ENCODE measurements at regions not wholly inside any gene's neighbourhood (a gene's known extent, or its start where the extent isn't known, plus 50 kb on each side); places are given as distances from the start of the nearest gene placed in this dataset.

- FAIRE-seq (no peak), DNase-seq (ENCODE audit: low spot score) (no peak), ATAC-seq (no peak)
- H3K27ac ChIP-seq (ENCODE audit: extremely low read length, insufficient read depth, low read length): no peak overlapping the region
- no peak overlapping the region for H2AFZ ChIP-seq (ENCODE audit: low read length)
- H3K4me3 ChIP-seq (replicated peaks in 1 of 3; ENCODE audit: insufficient read depth in 1 of 3, low read depth in 2 of 3, low read length in 3 of 3): no peak overlapping the region
- H3K9ac ChIP-seq (ENCODE audit: insufficient read depth, low read depth, low read length): no peak overlapping the region
- H3K27me3 ChIP-seq (ENCODE audit: control insufficient read depth in 1 of 2, insufficient read depth in 2 of 2, low read length in 2 of 2): no peaks in the 10 kb centered on the region
- H3K9me3 ChIP-seq (ENCODE audit: low read length): peaks cover 38% of the 10 kb centered on the region
- in situ Hi-C loops (cut with HindIII; ENCODE audit: extremely low pct_ligation_motif_present, low pct_unique_long_range_greater_than_20kb): no loop called here
- intact Hi-C loops (cut with micrococcal nuclease; ENCODE audit: unreplicated experiment): no loop called here
- no peak overlapping the region for H3K4me2 ChIP-seq (ENCODE audit: low read depth, low read length)
- WGBS (ENCODE audit: low lambda C conversion rate): 2% methylated on average over 1 of the region's 1 CpG
- H4K20me1 ChIP-seq (ENCODE audit: insufficient read depth, low read length): no peaks in the 10 kb centered on the region
- POLR2A ChIA-PET: no interaction called here
- no peaks in the 10 kb centered on the region for H3K36me3 ChIP-seq (replicated peaks in 1 of 2; ENCODE audit: control insufficient read depth in 1 of 2, insufficient read depth in 2 of 2, low read length in 2 of 2)
- H3K4me1 ChIP-seq (ENCODE audit: insufficient read depth, low read length): no peaks in the 10 kb centered on the region
- BruUV-seq (replicated peaks): no TSS peak
- TF ChIP-seq ZNF709 (CRISPR knock-in tag; IDR thresholded peaks at IDR 0.05): no peak
- TF ChIP-seq ZNF687 (CRISPR knock-in tag; IDR thresholded peaks at IDR 0.05): no peak
- no peak for TF ChIP-seq PLSCR1 (CRISPR knock-in tag; IDR thresholded peaks at IDR 0.05; ENCODE audit: borderline replicate concordance)
- CTCF ChIA-PET (ENCODE audit: low intra/inter-chr PET ratio, low total read pairs): no interaction called here
- H3K79me2 ChIP-seq (ENCODE audit: insufficient read depth, low read length): no peaks in the 10 kb centered on the region
These were observed 1082.4 kb downstream of the CNTNAP5 start for GRCh38 chr2:125107446-125107845.

DNA sequence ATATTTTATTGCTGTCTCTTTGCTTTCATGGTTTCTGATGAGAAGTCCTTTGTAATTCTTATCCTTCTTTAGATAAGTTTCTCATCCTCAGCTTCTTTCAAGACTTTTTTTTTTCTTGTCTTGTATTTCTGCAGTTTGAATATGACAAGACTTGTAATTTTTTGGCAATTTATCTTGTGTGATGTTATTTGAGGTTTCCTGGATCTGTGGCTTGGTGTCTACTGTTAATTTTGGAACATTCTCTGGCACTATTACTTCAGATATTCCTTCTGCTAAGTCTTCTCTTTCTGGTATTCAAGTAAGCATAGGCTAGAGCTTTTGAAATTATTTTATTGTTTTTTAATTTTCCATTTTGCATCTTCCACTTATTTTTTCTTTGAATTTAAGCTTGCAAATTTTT lies 1083.2 kb downstream of the CNTNAP5 start:
- Histone ChIP-seq H3K4me1 (ENCODE audit: insufficient read depth, low read length) (no peaks in the 10 kb centered on the region), H3K36me3 (replicated peaks in 1 of 2; ENCODE audit: control insufficient read depth in 1 of 2, insufficient read depth in 2 of 2, low read length in 2 of 2) (no peaks in the 10 kb centered on the region), H2AFZ (ENCODE audit: low read length) (no peak overlapping the region), H4K20me1 (ENCODE audit: insufficient read depth, low read length) (no peaks in the 10 kb centered on the region), H3K27me3 (ENCODE audit: control insufficient read depth in 1 of 2, insufficient read depth in 2 of 2, low read length in 2 of 2) (no peaks in the 10 kb centered on the region), H3K79me2 (ENCODE audit: insufficient read depth, low read length) (no peaks in the 10 kb centered on the region), H3K4me2 (ENCODE audit: low read depth, low read length) (no peak overlapping the region), H3K9ac (ENCODE audit: insufficient read depth, low read depth, low read length) (no peak overlapping the region), H3K9me3 (ENCODE audit: low read length) (peaks cover 32% of the 10 kb centered on the region), H3K27ac (ENCODE audit: extremely low read length, insufficient read depth, low read length) (no peak overlapping the region), H3K4me3 (replicated peaks in 1 of 3; ENCODE audit: insufficient read depth in 1 of 3, low read depth in 2 of 3, low read length in 3 of 3) (no peak overlapping the region)
- ATAC-seq (no peak), FAIRE-seq (no peak), DNase-seq (ENCODE audit: low spot score) (no peak)
- CTCF ChIA-PET (ENCODE audit: low intra/inter-chr PET ratio, low total read pairs): no interaction called here
- POLR2A ChIA-PET: no interaction called here
- intact Hi-C loops (cut with micrococcal nuclease; ENCODE audit: unreplicated experiment): no loop called here
- in situ Hi-C loops (cut with HindIII; ENCODE audit: extremely low pct_ligation_motif_present, low pct_unique_long_range_greater_than_20kb): no loop called here
- BruUV-seq (replicated peaks): no TSS peak
- TF ChIP-seq HMG20B (CRISPR knock-in tag; conservative IDR thresholded peaks at IDR 0.05): no peak
- TF ChIP-seq ZNF17 (CRISPR knock-in tag; IDR thresholded peaks at IDR 0.05): no peak

All from HepG2 (cell line).